ENCODE measurements at regions not wholly inside any gene's neighbourhood (a gene's known extent, or its start where the extent isn't known, plus 50 kb on each side); places are given as distances from the start of the nearest gene placed in this dataset.

DNA sequence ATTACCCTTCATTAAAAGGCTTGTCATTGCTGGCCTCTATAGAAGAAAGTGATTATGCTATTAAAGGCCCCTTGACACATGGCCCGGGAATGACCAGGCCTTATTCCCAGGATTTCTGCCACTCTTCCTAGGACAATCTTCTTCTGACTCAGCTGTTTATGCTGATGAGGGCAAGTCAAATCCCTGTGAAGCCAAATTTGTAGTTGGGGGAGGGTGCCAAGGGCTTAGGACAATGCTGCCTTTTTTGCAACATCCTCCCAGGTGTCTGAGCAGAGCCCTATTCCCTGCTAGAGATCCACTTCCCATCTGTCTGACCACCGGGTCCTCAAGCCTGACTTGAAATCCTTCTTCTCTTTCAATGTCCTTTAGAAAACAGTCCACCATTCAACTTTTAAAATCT lies 230.7 kb upstream of the SRRM4 start:
- no peak for FAIRE-seq

DNA sequence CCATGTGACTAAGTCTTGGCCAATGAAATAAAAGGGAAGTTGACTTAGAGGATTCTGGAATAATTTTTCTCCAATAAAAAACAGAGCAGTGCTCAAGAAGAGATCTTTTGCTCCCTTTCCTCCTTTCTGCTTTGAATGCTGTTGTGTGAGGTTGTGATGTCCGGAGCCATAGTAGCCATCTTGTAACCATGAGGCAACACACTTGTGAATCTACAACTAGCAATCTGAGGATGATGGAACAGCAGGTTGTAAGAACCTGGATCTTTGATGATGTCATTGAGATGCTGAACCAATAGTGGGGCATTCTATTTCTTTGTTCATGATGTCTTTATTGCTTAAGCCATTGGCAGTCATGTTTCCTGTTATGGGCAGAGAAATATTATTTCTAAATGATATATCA lies 230.0 kb upstream of the SRRM4 start:
- no peak for DNase-seq (ENCODE audit: low spot score)
- FAIRE-seq: no peak

More for the DNA sequence above, 230.7 kb upstream of the SRRM4 start:
- no peak for DNase-seq (ENCODE audit: low spot score)

DNA sequence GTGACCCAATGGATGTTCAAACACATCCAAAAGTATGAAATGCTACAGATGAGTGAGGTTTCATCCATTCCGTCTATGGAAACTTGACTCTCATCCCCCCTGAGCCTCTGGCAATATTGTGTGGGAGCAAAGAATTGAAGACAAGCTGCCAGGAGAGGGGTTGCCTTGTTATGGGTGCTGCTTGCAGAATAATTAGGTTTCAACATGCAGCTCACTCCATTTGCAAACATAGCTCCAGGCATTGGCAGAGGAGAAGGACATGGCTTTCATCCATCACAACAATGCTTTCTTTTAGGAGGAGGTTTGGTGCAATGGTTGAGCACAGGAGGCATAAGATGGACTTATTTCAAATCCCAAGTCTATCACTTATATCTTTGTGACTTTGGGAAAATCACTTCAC lies 220.7 kb upstream of the SRRM4 start:
- FAIRE-seq (no peak), DNase-seq (ENCODE audit: low spot score) (no peak)

DNA sequence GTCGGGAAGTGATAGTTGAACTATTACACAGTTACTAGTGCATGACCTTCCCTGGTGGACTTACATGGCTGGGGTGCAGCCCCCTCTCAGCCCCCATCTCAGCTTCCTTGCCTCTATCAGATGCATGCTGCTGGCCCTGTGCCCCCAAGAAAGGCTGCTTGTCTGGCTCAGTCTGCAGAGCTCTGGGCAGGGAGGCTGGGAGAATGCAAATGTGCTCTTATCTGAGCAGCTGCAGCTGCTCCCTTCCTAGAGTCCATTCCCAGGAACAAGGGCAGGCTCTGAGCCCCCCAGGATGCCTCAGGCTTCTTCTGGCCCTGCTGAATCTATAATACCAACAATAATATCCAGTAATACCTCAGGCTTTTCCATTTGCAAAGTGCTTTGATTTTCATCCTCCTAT lies 218.1 kb upstream of the SRRM4 start:
- DNase-seq (ENCODE audit: low spot score) (no peak), FAIRE-seq (no peak)

DNA sequence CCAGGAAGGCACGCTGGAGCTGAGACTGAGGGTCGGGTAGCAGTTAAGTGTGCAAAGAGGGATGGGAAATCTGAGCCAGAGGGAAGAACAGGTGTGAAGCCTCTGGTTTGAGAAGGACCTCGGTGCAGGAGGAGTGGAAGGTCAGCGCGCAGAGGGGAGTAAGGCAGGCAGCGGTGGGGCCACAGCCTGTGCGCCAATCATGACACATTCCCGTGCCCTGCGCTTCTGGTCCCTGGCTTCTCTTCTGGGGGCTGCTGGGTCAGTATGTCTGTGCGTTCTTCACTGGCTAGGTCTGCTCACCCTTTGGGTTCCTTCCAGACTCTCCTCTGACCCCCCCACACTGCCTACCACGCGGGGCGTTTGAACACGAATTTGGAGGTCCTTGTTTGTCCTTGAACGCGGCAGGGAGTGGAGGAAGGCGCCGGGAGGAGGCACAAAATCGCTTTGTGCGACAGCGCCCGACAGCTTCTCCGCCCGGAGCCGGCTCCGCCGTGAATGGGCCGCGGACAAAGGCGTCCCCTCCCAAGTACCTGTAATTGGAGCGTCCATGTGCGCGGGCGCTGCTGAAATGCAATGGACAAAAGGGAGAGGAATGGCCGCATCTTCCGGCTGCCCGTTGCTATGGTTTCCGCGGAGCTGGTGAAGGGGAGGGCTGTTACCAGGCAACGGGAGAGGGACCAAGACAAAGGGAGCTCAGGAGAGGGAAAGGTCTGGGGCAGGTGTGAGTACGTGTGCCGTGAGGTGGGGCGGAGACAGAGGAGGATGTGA lies 207.2 kb upstream of the SRRM4 start:
- DNase-seq (ENCODE audit: low spot score) (no peak), FAIRE-seq (no peak)

DNA sequence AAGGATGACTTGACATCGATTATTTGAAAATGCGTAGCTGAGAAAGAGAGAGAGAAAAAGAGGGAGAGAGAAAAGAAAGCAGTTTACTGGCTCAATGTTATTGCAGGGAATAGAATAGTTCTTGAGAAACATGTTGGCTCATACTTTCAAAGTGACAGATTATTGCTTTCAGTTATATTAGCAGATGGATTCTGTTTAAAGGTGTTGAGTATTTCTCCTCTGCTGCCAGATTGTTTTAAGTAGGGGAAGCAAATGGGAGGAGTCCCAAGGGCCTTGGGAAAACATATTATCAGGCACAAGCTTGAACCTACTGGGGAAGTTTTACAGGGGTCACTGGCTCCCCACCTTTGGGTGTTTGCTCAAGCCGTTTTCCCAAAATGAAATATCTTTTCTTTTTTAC lies 203.8 kb upstream of the SRRM4 start:
- DNase-seq (ENCODE audit: low spot score): no peak
- FAIRE-seq: no peak

DNA sequence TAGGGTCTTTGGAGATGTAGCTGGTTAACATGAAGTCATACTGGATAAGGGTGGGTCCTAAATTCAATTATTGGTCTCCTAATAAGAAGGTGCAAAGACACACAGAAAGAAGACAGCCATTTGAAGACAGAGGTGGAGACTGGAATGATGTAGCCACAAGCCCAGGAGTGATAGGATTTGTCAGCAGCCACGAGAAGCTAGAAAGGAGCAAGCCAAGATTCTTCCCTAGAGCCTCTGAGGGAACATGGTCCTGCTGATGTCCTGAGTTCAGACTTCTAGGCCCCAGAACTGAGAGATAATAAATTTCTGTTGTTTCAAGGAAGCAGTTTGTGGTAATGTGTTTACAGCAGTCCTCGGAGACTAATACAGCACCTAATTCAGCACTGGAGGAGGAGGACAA lies 203.3 kb upstream of the SRRM4 start:
- DNase-seq (ENCODE audit: low spot score) (no peak), FAIRE-seq (no peak)

DNA sequence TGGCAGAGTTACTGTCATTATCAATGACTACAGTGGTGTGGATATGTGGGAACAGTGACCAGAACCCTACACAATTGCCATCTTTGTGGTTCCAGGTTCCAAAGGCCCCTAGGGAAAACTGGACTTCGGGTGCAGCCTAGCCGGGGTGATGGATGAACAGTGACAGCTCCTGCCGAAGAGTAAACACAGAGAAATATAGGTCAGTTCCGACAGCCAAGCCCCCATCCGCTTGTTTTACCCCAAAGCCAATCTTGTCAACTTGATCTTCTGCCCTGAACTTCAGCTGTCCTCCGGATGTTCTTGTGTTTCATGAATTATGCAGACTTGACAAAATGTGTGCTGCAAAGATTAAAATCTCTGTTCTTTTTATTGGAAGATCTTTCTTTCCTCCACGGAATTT lies 200.4 kb upstream of the SRRM4 start:
- no peak for DNase-seq (ENCODE audit: low spot score)
- no peak for FAIRE-seq

DNA sequence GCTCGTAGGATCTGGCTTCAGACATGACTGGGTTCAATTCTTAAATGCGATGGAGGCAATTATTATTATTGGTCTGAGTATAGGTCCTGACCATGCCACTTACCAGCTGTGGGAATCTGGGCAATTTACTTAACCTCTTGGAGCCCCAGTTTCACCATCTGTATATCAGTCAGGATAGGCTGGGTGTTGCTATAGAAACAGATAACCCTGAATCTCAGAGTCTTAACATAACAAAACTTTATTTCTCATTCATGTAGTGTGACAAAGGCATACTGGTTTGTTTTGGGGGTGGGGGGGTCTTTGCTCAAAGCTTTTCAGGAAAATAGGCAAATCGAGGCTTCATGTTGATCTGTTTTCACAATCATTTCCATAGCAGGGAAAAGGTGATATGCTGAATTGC lies 199.6 kb upstream of the SRRM4 start:
- FAIRE-seq (no peak), DNase-seq (ENCODE audit: low spot score) (no peak)

DNA sequence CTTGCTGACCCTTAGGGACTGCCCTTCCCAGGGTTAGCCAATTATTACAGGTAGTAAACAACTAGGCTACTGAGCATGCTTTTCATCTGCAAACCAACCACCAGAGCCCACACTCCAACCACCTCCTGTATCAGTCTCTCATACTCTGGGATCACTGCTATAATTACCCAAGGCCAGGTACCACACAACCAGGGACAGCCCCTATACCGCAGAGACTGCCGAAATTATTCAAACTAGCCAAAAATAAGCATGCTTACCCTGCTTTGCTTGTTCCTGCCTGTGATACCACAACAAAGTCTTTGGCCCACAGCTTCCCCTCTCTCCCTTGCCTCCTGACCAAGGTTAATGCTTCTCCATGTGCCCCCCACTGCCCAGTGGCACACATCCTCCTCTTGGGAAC lies 197.6 kb upstream of the SRRM4 start:
- no peak for FAIRE-seq
- no peak for DNase-seq (ENCODE audit: low spot score)

DNA sequence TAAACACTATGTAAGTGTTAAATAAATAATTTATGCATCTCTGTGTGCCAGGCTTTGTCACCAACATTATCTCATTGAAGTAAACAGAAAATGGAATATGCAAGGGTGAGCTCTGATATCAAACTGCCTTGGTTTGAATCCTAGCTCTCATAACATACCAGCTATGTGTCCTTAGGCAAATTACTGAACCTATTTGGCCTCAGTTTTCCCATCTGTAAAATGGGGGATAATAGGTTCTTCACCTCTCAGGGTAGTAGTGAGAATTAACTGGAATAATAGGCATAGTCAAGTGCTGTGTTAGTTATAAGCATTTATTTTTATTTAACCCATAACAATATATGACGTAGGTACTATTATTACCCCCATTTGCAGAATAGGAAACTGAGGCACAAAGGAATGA lies 190.8 kb upstream of the SRRM4 start:
- FAIRE-seq (no peak), DNase-seq (ENCODE audit: low spot score) (no peak)

DNA sequence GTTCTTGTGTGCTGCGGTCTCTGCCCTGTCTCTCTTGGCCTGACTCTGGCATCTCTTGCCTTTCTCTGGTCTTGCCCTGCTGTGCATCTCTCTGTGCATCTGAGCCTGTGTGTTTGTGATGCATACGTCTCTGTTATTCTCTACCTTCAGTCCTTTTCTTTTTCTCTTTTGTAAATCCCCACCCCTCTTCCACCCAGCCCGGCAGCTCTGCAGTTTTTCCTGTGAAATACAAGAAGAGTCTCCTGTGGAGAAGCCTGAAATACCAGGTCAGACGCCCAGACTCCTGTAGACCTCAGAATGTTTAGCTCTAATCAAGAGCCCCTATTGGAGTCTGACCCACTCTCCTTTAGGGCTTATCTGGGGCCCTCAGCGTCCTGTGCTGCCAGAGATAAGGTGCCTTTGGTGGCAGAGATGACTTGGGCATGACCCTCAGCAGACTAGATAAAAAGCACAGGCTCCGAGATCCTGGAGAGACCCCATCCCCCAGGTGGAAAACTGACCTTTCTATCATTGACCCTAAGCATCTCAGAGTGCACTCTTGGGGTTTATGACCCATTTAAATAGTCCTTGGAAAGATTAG lies 167.5 kb upstream of the SRRM4 start:
- DNase-seq (ENCODE audit: low spot score): no peak
- FAIRE-seq: no peak

DNA sequence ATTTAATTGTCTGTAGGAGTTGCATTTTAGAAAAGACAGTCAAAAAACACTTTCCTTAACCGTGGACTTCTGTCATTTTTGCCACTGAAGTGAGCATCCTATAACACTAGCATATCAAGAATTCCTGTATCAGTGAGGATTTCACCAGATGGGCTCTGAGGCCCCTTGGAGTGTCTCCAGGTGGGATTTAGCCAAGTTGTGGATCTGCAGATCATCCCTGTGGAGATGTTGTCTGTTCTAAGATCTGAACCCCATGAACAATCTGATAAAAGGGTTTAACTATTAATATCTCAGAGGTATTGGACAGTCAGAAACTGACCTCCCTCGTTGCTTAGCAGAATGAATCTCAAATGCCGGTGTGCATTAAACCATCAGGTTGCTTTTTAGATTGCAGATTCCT lies 165.0 kb upstream of the SRRM4 start:
- FAIRE-seq: no peak
- no peak for DNase-seq (ENCODE audit: low spot score)

DNA sequence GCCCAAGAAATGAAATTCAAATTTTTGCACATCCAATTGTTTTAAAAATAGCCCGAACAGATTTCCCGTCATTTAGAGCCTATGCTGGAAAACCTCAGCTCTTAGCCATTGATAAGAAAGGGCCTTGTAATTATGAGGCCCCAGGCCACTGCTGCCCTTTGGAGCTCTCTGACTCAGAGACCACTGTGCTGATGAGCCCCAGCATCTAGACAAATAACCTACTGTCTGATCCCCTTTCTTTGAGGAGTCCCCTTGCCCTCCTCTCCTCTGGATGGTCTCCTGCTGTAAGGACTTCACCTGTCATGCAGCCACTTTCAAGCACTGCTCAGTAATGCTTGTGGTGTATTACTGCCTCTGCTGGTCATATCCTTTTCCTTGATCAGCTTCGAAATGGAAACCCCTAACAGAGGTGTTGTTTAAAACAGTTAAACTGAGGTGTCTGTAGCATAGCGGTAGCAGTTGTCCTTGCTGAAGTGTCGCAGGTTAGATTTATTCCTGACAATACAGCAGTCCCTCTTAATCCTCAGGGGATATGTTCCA lies 159.9 kb upstream of the SRRM4 start:
- FAIRE-seq: no peak
- no peak for DNase-seq (ENCODE audit: low spot score)

DNA sequence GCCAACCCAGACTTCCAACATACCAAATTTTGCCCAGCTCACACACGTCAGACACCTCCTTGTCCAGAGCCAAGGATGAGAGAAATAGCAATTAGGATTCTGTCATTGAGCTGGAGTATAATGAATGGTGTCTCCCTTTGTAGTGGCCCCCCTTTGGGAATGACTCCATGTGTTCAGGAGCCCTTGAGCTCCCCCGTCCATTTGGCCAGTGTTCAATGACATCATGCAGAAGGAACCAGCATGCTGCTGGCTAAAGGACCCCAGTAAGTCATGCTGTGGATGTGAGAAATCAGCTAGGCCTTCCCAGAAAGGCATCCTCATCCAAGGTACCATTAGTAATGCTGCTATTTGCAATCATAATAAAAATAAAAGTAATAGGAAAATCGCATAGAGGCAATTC lies 158.8 kb upstream of the SRRM4 start:
- no peak for FAIRE-seq
- DNase-seq (ENCODE audit: low spot score): no peak

DNA sequence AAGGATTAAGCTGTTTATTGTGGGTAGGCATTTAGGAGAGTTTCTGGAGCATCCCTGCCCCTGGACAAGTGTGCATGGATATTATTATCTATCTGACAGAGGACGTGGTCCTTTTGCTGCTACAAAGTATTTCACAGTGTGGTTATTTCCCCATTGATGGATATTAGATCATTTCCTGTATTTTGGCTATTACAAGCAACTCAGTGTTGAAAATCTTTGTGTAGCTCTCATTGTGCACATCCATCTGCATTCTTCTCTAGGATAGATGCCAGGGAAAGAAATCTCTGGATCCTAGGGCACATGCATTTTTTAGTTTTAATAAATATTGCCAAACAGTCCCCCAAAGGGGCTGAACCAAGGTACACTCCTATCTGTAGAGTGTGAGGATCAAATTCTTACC lies 154.3 kb upstream of the SRRM4 start:
- no peak for DNase-seq (ENCODE audit: low spot score)
- FAIRE-seq: no peak

DNA sequence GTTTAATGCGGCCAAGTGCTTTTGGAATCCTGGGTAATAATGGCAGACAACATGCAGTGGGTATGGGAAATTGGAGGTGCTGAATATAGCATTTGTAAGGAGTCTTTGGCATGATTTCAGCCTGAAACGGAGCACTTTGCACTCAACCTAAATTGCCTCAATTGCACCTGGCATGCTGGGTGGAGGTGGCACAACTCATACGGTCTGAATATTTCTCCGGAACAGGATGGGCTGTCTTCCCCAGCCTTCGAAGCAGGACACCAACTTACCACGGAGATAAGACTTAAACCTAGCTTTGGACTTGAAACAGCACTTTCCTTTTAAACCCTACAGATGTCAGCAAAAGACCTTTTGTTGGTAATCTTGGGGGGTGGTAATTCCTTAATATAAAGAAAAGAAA lies 153.7 kb upstream of the SRRM4 start:
- DNase-seq (ENCODE audit: low spot score): no peak
- FAIRE-seq: no peak

DNA sequence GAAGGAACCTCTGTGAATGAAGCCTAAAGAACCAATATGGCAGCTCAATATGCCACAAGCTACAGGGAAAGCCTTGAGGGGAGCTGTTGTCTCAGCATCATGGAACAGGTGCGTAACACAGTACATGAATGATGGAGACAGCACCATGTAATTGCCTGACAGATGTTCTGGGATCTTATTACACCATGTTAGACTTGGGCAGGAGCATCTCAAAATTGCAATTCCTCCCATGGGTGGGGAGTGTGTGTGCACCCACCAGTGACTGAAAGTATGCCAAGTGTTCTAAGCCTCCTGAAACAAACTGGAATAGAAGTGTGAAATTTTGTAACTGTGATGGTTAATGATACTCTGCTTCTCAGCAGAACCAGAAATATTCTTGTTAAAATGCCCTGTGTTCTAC lies 151.0 kb upstream of the SRRM4 start:
- FAIRE-seq: no peak
- no peak for DNase-seq (ENCODE audit: low spot score)

DNA sequence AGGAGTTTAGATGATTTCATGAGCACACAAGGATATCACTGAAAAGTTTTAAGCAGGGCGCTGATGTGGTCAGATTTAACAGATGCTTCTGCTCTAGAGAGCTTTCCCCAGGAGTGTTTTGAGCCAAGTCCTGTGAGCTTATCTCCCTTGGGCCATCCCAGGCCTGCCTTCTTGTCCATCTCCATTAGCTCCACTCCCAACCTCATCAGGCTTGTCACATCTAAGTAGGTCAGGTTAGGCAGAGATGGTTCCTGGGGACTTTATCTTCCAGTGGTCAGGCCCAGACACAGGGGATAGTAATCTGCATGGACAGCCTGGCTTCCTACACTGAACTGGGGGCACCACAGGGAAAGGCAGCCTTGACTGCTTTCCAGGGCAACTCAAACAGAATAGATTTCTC lies 145.4 kb upstream of the SRRM4 start:
- no peak for FAIRE-seq

DNA sequence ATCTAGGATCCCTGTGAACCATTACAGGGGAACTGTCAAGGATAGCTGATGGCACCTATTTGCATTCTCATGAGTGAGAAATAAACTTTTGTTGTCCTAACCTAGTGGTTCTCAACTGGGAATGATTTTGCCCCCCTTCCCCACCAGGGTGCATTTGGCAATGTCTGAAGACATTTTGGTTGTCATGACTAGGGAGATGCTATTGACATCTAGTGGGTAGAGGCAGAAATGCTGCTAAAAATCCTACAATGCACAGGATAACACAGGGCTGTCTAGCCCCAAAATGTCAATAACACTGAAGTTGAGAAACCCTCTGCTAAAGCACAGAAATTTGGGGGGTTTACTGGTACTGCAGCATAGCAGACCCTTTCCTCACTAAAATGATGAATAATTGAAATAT lies 140.9 kb upstream of the SRRM4 start:
- DNase-seq (ENCODE audit: low spot score) (no peak), FAIRE-seq (no peak)

More for the DNA sequence above, 145.4 kb upstream of the SRRM4 start:
- no peak for DNase-seq (ENCODE audit: low spot score)

DNA sequence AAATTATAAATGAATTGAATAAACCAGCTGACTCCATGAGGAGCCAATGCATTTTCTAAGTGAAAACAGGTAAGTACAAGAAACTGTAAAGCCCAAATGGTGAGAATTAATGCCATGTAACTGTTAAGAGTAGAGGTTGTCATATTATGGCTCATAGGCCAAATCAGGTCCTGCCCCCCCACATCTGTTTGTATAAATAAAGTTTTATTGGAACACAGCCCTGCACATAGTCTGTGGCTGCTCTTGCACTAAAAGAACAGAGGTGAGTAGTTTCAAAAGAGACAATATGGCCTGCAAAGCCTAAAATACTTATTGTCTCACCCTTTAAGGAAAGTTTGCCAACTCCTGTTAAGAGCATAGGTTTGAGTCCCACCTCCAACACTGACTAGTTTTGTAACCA lies 140.5 kb upstream of the SRRM4 start:
- DNase-seq (ENCODE audit: low spot score) (no peak), FAIRE-seq (no peak)

DNA sequence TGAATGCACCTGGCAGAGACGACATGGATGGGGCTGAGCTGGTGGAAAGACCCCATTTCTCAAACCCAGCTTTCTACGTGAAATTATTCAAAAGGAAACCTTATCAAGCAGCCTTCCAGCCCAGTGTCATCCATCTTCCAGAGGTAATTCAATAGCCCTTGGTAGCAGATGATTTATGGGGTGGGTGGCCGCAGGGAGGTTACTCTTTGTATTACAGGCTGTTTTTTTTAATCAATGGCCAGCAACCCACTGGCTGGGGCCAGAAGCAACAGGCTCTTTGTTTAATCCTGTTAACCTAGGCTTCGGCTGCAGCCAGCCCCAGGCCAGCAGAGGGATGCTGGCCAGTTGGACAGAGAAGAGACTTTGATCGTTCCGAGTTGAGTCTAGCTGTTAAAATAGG lies 139.8 kb upstream of the SRRM4 start:
- no peak for FAIRE-seq
- no peak for DNase-seq (ENCODE audit: low spot score)

DNA sequence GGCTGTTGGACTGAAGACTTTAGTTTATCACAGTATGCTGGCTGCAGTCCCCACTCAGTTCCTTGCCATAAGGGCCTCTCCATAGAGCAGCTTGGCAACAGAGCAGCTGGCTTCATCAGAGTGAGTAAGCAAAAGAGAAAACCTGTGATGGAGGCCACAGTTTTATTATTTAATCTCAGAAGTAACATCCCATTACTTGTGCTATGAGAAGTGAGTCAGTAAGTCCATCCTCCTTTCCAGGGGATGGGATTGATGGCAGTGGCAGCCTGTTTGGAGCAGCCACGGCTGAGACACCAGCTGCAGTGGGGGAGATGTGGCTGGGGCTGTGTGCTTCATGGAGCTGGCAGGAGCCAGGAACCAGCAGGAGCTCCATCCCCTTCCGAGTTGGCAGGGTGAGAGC lies 138.5 kb upstream of the SRRM4 start:
- DNase-seq (ENCODE audit: low spot score) (no peak), FAIRE-seq (no peak)

All from RCC 7860 (cell line).